DOHH2 (cell line): ENCODE measurements at regions not wholly inside any gene's neighbourhood (a gene's known extent, or its start where the extent isn't known, plus 50 kb on each side); places are given as distances from the start of the nearest gene placed in this dataset.

ENCODE experiments used
- H3F3A ChIP-seq: fragments of 200-600 bp; sonication (generic), shearing (Covaris generic); 2 replicates; pipeline ENCODE4 v1.6.0; 2016; ENCODE audit warnings: antibody characterized with exemption, mild to moderate bottlenecking; ENCODE audit not compliant: control insufficient read depth, insufficient read depth
- H3K27ac ChIP-seq: fragments of 200-600 bp; sonication (generic); 2 replicates; pipeline ENCODE4 v1.5.1; 2014; ENCODE audit warnings: low read depth, mild to moderate bottlenecking, low read length, moderate library complexity
- H3K27me3 ChIP-seq: fragments of 200-600 bp; sonication (generic); 2 replicates; pipeline ENCODE4 v1.6.1; 2014; ENCODE audit warnings: mild to moderate bottlenecking, low read length, mixed read lengths; ENCODE audit not compliant: control insufficient read depth
- H3K36me3 ChIP-seq: fragments of 200-600 bp; sonication (generic); 2 replicates; pipeline ENCODE4 v1.6.1; 2014; ENCODE audit warnings: mild to moderate bottlenecking, low read length, moderate library complexity, mixed read lengths; ENCODE audit not compliant: control insufficient read depth
- H3K4me1 ChIP-seq: fragments of 200-600 bp; sonication (generic); 2 replicates; pipeline ENCODE4 v1.6.1; 2014; ENCODE audit warnings: mild to moderate bottlenecking, low read length, mixed read lengths; ENCODE audit not compliant: control insufficient read depth
- H3K4me2 ChIP-seq: fragments of 200-600 bp; sonication (generic); 2 replicates; pipeline ENCODE4 v1.6.0; 2014; ENCODE audit warnings: mild to moderate bottlenecking, low read length, moderate library complexity
- H3K4me3 ChIP-seq: fragments of 200-600 bp; sonication (generic); 2 replicates; pipeline ENCODE4 v1.5.1; 2014; ENCODE audit warnings: mild to moderate bottlenecking, low read length, mixed read lengths
- H3K79me2 ChIP-seq: fragments of 200-600 bp; sonication (generic); 2 replicates; pipeline ENCODE4 v1.6.1; 2014; ENCODE audit warnings: mild to moderate bottlenecking, low read length, mixed read lengths; ENCODE audit not compliant: control insufficient read depth
- H3K9me2 ChIP-seq: fragments of 200-600 bp; sonication (generic); replicated peaks from 2 replicates; pipeline ENCODE4 v1.6.1; 2014; ENCODE audit warnings: mild to moderate bottlenecking, low read length, mixed read lengths; ENCODE audit not compliant: control insufficient read depth
- H3K9me3 ChIP-seq: fragments of 200-600 bp; sonication (generic); 2 replicates; pipeline ENCODE4 v1.6.1; 2014; ENCODE audit warnings: antibody characterized with exemption, low read length, mixed read lengths; ENCODE audit not compliant: control insufficient read depth, insufficient read depth
- H4K20me1 ChIP-seq: fragments of 200-600 bp; sonication (generic); 2 replicates; pipeline ENCODE4 v1.6.0; 2014; ENCODE audit warnings: low read depth, mild to moderate bottlenecking, antibody characterized with exemption, low read length, moderate library complexity; ENCODE audit not compliant: control insufficient read depth, insufficient read depth
- CTCF ChIP-seq: fragments of 200-600 bp; sonication (generic); IDR thresholded peaks from one replicate; pipeline ENCODE4 v1.5.1; 2014; ENCODE audit warnings: antibody characterized with exemption, mild to moderate bottlenecking, low read depth, low read length; ENCODE audit not compliant: poor library complexity, severe bottlenecking
- EZH2phosphoT487 ChIP-seq: fragments of 200-600 bp; sonication (generic); IDR thresholded peaks from 2 replicates; pipeline ENCODE4 v1.6.1; 2017; ENCODE audit warnings: borderline replicate concordance, mild to moderate bottlenecking, antibody characterized with exemption, low read length, moderate library complexity, mixed read lengths

GRCh38 chr3:5294356-5294755, 106.8 kb downstream of the EDEM1 start:
- Histone ChIP-seq H3K9me2 (no peaks in the 10 kb centered on the region), H3K4me3 (no peak overlapping the region), H3K27me3 (no peaks in the 10 kb centered on the region), H3K27ac (no peak overlapping the region), H3K4me1 (peaks cover 12% of the 10 kb centered on the region), H4K20me1 (no peaks in the 10 kb centered on the region), H3K79me2 (no peaks in the 10 kb centered on the region), H3K36me3 (no peaks in the 10 kb centered on the region), H3K4me2 (no peak overlapping the region), H3K9me3 (no peaks in the 10 kb centered on the region), H3F3A (no peaks in the 10 kb centered on the region)
- TF ChIP-seq EZH2phosphoT487 (no peak), CTCF (no peak)

- Histone ChIP-seq H3K27ac (no peak overlapping the region), H3K79me2 (no peaks in the 10 kb centered on the region), H3K4me2 (no peak overlapping the region), H4K20me1 (no peaks in the 10 kb centered on the region), H3K4me3 (no peak overlapping the region), H3K36me3 (no peaks in the 10 kb centered on the region), H3K27me3 (no peaks in the 10 kb centered on the region), H3F3A (no peaks in the 10 kb centered on the region), H3K4me1 (peaks cover 12% of the 10 kb centered on the region), H3K9me2 (no peaks in the 10 kb centered on the region), H3K9me3 (no peaks in the 10 kb centered on the region)
- TF ChIP-seq EZH2phosphoT487 (no peak), CTCF (no peak)
Observed at GRCh38 chr3:5295191-5295690, 107.7 kb downstream of the EDEM1 start.

GRCh38 chr3:5296362-5296761, 108.9 kb downstream of the EDEM1 start:
- no peaks in the 10 kb centered on the region for H3F3A ChIP-seq
- no peak overlapping the region for H3K4me2 ChIP-seq
- TF ChIP-seq EZH2phosphoT487 = no peak
- H3K4me1 ChIP-seq = peaks cover 12% of the 10 kb centered on the region
- no peak overlapping the region for H3K27ac ChIP-seq
- no peak overlapping the region for H3K4me3 ChIP-seq
- H3K9me2 ChIP-seq = no peaks in the 10 kb centered on the region
- H3K9me3 ChIP-seq = no peaks in the 10 kb centered on the region
- no peaks in the 10 kb centered on the region for H3K79me2 ChIP-seq
- no peaks in the 10 kb centered on the region for H4K20me1 ChIP-seq
- no peaks in the 10 kb centered on the region for H3K27me3 ChIP-seq
- no peaks in the 10 kb centered on the region for H3K36me3 ChIP-seq

- no peaks in the 10 kb centered on the region for H3K9me3 ChIP-seq
- H3K27ac ChIP-seq = no peak overlapping the region
- H3F3A ChIP-seq = no peaks in the 10 kb centered on the region
- H3K27me3 ChIP-seq = no peaks in the 10 kb centered on the region
- peaks cover 12% of the 10 kb centered on the region for H3K4me1 ChIP-seq
- H3K9me2 ChIP-seq = no peaks in the 10 kb centered on the region
- no peaks in the 10 kb centered on the region for H3K36me3 ChIP-seq
- no peaks in the 10 kb centered on the region for H3K79me2 ChIP-seq
- H3K4me3 ChIP-seq = no peak overlapping the region
- TF ChIP-seq CTCF = no peak
- TF ChIP-seq EZH2phosphoT487 = no peak
- H3K4me2 ChIP-seq = no peak overlapping the region
- H4K20me1 ChIP-seq = no peaks in the 10 kb centered on the region
Observed at GRCh38 chr3:5297895-5298294, 110.4 kb downstream of the EDEM1 start.
